Stimulated activated CD4-positive, alpha-beta T cell treated with anti-CD3 and anti-CD28 coated beads, Interleukin-2, amount 100 ng/mL, for 24 hours (primary cell): ENCODE measurements at regions not wholly inside any gene's neighbourhood (a gene's known extent, or its start where the extent isn't known, plus 50 kb on each side); places are given as distances from the start of the nearest gene placed in this dataset.
A peak's percentile ranks its signal among the peaks of the same experiment; 100 is the strongest.
"Not testable (repeated sequence)": the region's sequence is repeated elsewhere in the genome, so short reads cannot be mapped to it uniquely, and the experiment has no call there.

Source experiments
- DNase-seq, 2 donors: peaks; one replicate each; pipeline ENCODE4 v3.0.0-alpha.2; 2020

- not testable (repeated sequence) for DNase-seq
These were observed 279.4 kb upstream of the PLGLB2 start for GRCh38 chr2:87468429-87468981.

GRCh38 chr2:87469180-87470151, 278.4 kb upstream of the PLGLB2 start:
- peak; percentile 57 to 69 for DNase-seq

- DNase-seq: peak; percentile 68 to 70
These were observed 277.2 kb upstream of the PLGLB2 start for GRCh38 chr2:87470381-87471380.

- DNase-seq: not testable (repeated sequence)
These were observed 276.4 kb upstream of the PLGLB2 start for GRCh38 chr2:87471478-87471877.

- DNase-seq: not testable (repeated sequence)
These were observed 271.5 kb upstream of the PLGLB2 start for GRCh38 chr2:87476223-87476872.

- peak; percentile 44 to 57 for DNase-seq
These were observed 271.0 kb upstream of the PLGLB2 start for GRCh38 chr2:87476936-87477335.

GRCh38 chr2:87477669-87478428, 270.0 kb upstream of the PLGLB2 start:
- not testable (repeated sequence) for DNase-seq

- DNase-seq: not testable (repeated sequence)
These were observed 269.0 kb upstream of the PLGLB2 start for GRCh38 chr2:87478911-87479310.

- peak; percentile 34 for DNase-seq
These were observed 264.7 kb upstream of the PLGLB2 start for GRCh38 chr2:87483093-87483680.

GRCh38 chr2:87484363-87484762, 263.5 kb upstream of the PLGLB2 start:
- DNase-seq: peak in 1 of 2 donors; percentile 16

GRCh38 chr2:87485455-87485854, 262.4 kb upstream of the PLGLB2 start:
- peak in 1 of 2 donors; percentile 23 for DNase-seq

GRCh38 chr2:87485884-87486283, 262.0 kb upstream of the PLGLB2 start:
- DNase-seq: peak in 1 of 2 donors; percentile 51

GRCh38 chr2:87486413-87486812, 261.5 kb upstream of the PLGLB2 start:
- DNase-seq: peak in 1 of 2 donors; percentile 45

GRCh38 chr2:87488021-87488420, 259.9 kb upstream of the PLGLB2 start:
- DNase-seq: peak in 1 of 2 donors; percentile 16

GRCh38 chr2:87488991-87489390, 258.9 kb upstream of the PLGLB2 start:
- peak in 1 of 2 donors; percentile 16 for DNase-seq

GRCh38 chr2:87494846-87495245, 253.0 kb upstream of the PLGLB2 start:
- DNase-seq: not testable (repeated sequence)

- not testable (repeated sequence) for DNase-seq
These were observed 252.4 kb upstream of the PLGLB2 start for GRCh38 chr2:87495455-87495854.

- DNase-seq: peak in 1 of 2 donors; percentile 19
These were observed 251.6 kb upstream of the PLGLB2 start for GRCh38 chr2:87496036-87497006.

GRCh38 chr2:87497135-87497534, 250.8 kb upstream of the PLGLB2 start:
- peak in 1 of 2 donors; percentile 17 for DNase-seq

- DNase-seq: peak in 1 of 2 donors; percentile 25
These were observed 250.2 kb upstream of the PLGLB2 start for GRCh38 chr2:87497700-87498099.
